ENCODE measurements at regions not wholly inside any gene's neighbourhood (a gene's known extent, or its start where the extent isn't known, plus 50 kb on each side); places are given as distances from the start of the nearest gene placed in this dataset.
"Not testable (repeated sequence)": the region's sequence is repeated elsewhere in the genome, so short reads cannot be mapped to it uniquely, and the experiment has no call there.

GRCh38 chr7:17093461-17093860 lies 205.0 kb upstream of the AHR start:
- no peak overlapping the region for H3K27ac Mint-ChIP-seq
- no peak overlapping the region for H3K4me3 Mint-ChIP-seq
- no peaks in the 10 kb centered on the region for H3K4me1 Mint-ChIP-seq (ENCODE audit: low read depth)
- H3K27me3 Mint-ChIP-seq (ENCODE audit: low read depth) = no peaks in the 10 kb centered on the region
- no peaks in the 10 kb centered on the region for H3K9me3 Mint-ChIP-seq
- no peaks in the 10 kb centered on the region for H3K36me3 Mint-ChIP-seq (ENCODE audit: low read depth)

GRCh38 chr7:17094963-17095574 lies 203.4 kb upstream of the AHR start:
- H3K36me3 Mint-ChIP-seq (ENCODE audit: low read depth) = no peaks in the 10 kb centered on the region
- H3K27ac Mint-ChIP-seq = no peak overlapping the region
- H3K4me3 Mint-ChIP-seq = no peak overlapping the region
- H3K27me3 Mint-ChIP-seq (ENCODE audit: low read depth) = no peaks in the 10 kb centered on the region
- no peaks in the 10 kb centered on the region for H3K9me3 Mint-ChIP-seq
- no peaks in the 10 kb centered on the region for H3K4me1 Mint-ChIP-seq (ENCODE audit: low read depth)

- no peaks in the 10 kb centered on the region for H3K27me3 Mint-ChIP-seq (ENCODE audit: low read depth)
- H3K36me3 Mint-ChIP-seq (ENCODE audit: low read depth) = no peaks in the 10 kb centered on the region
- H3K9me3 Mint-ChIP-seq = no peaks in the 10 kb centered on the region
- H3K27ac Mint-ChIP-seq = no peak overlapping the region
- no peaks in the 10 kb centered on the region for H3K4me1 Mint-ChIP-seq (ENCODE audit: low read depth)
- H3K4me3 Mint-ChIP-seq = no peak overlapping the region
These were observed 202.5 kb upstream of the AHR start for GRCh38 chr7:17095931-17096330.

- peaks cover 4% of the 10 kb centered on the region for H3K9me3 Mint-ChIP-seq
- no peaks in the 10 kb centered on the region for H3K4me1 Mint-ChIP-seq (ENCODE audit: low read depth)
- no peaks in the 10 kb centered on the region for H3K36me3 Mint-ChIP-seq (ENCODE audit: low read depth)
- H3K27ac Mint-ChIP-seq = no peak overlapping the region
- no peaks in the 10 kb centered on the region for H3K27me3 Mint-ChIP-seq (ENCODE audit: low read depth)
- no peak overlapping the region for H3K4me3 Mint-ChIP-seq
These were observed 200.7 kb upstream of the AHR start for GRCh38 chr7:17097668-17098297.

- no peaks in the 10 kb centered on the region for H3K27me3 Mint-ChIP-seq (ENCODE audit: low read depth)
- H3K27ac Mint-ChIP-seq = no peak overlapping the region
- H3K4me1 Mint-ChIP-seq (ENCODE audit: low read depth) = no peaks in the 10 kb centered on the region
- no peak overlapping the region for H3K4me3 Mint-ChIP-seq
- H3K36me3 Mint-ChIP-seq (ENCODE audit: low read depth) = no peaks in the 10 kb centered on the region
- H3K9me3 Mint-ChIP-seq = peaks cover 4% of the 10 kb centered on the region
These were observed 199.9 kb upstream of the AHR start for GRCh38 chr7:17098515-17098914.

GRCh38 chr7:17099083-17099973 lies 199.1 kb upstream of the AHR start:
- Mint-ChIP-seq H3K36me3 (ENCODE audit: low read depth) (no peaks in the 10 kb centered on the region), H3K9me3 (peaks cover 4% of the 10 kb centered on the region), H3K27ac (no peak overlapping the region), H3K4me1 (ENCODE audit: low read depth) (no peaks in the 10 kb centered on the region), H3K27me3 (ENCODE audit: low read depth) (no peaks in the 10 kb centered on the region), H3K4me3 (no peak overlapping the region)

- H3K36me3 Mint-ChIP-seq (ENCODE audit: low read depth); H3K27me3 Mint-ChIP-seq (ENCODE audit: low read depth); H3K4me1 Mint-ChIP-seq (ENCODE audit: low read depth); H3K9me3 Mint-ChIP-seq; H3K4me3 Mint-ChIP-seq; H3K27ac Mint-ChIP-seq: not testable (repeated sequence)
These were observed 198.4 kb upstream of the AHR start for GRCh38 chr7:17099974-17100509.

- H3K4me3 Mint-ChIP-seq = no peak overlapping the region
- H3K27ac Mint-ChIP-seq = no peak overlapping the region
These were observed 197.2 kb upstream of the AHR start for GRCh38 chr7:17101207-17101696.

GRCh38 chr7:17103170-17103569 lies 195.3 kb upstream of the AHR start:
- H3K27me3 Mint-ChIP-seq (ENCODE audit: low read depth) = peaks cover 3% of the 10 kb centered on the region
- no peak overlapping the region for H3K4me3 Mint-ChIP-seq
- H3K4me1 Mint-ChIP-seq (ENCODE audit: low read depth) = no peaks in the 10 kb centered on the region
- H3K36me3 Mint-ChIP-seq (ENCODE audit: low read depth) = peaks cover 2% of the 10 kb centered on the region
- H3K9me3 Mint-ChIP-seq = peaks cover 4% of the 10 kb centered on the region
- H3K27ac Mint-ChIP-seq = no peak overlapping the region

More at GRCh38 chr7:17101207-17101696, 197.2 kb upstream of the AHR start:
- peaks cover 4% of the 10 kb centered on the region for H3K9me3 Mint-ChIP-seq
- no peaks in the 10 kb centered on the region for H3K36me3 Mint-ChIP-seq (ENCODE audit: low read depth)
- H3K4me1 Mint-ChIP-seq (ENCODE audit: low read depth) = no peaks in the 10 kb centered on the region
- H3K27me3 Mint-ChIP-seq (ENCODE audit: low read depth) = peaks cover 3% of the 10 kb centered on the region

GRCh38 chr7:17103984-17104383 lies 194.5 kb upstream of the AHR start:
- Mint-ChIP-seq H3K4me3 (no peak overlapping the region), H3K9me3 (peaks cover 4% of the 10 kb centered on the region), H3K27ac (no peak overlapping the region)

GRCh38 chr7:17104419-17104818 lies 194.0 kb upstream of the AHR start:
- Mint-ChIP-seq H3K4me1 (ENCODE audit: low read depth) (no peaks in the 10 kb centered on the region), H3K9me3 (peaks cover 4% of the 10 kb centered on the region), H3K27me3 (ENCODE audit: low read depth) (peaks cover 3% of the 10 kb centered on the region), H3K36me3 (ENCODE audit: low read depth) (peaks cover 2% of the 10 kb centered on the region), H3K4me3 (no peak overlapping the region), H3K27ac (no peak overlapping the region)

More at GRCh38 chr7:17103984-17104383, 194.5 kb upstream of the AHR start:
- peaks cover 3% of the 10 kb centered on the region for H3K27me3 Mint-ChIP-seq (ENCODE audit: low read depth)
- no peaks in the 10 kb centered on the region for H3K4me1 Mint-ChIP-seq (ENCODE audit: low read depth)
- peaks cover 2% of the 10 kb centered on the region for H3K36me3 Mint-ChIP-seq (ENCODE audit: low read depth)

- H3K4me3 Mint-ChIP-seq = no peak overlapping the region
- H3K27me3 Mint-ChIP-seq (ENCODE audit: low read depth) = peaks cover 3% of the 10 kb centered on the region
- H3K9me3 Mint-ChIP-seq = peaks cover 4% of the 10 kb centered on the region
- no peaks in the 10 kb centered on the region for H3K4me1 Mint-ChIP-seq (ENCODE audit: low read depth)
- peaks cover 2% of the 10 kb centered on the region for H3K36me3 Mint-ChIP-seq (ENCODE audit: low read depth)
- no peak overlapping the region for H3K27ac Mint-ChIP-seq
These were observed 192.8 kb upstream of the AHR start for GRCh38 chr7:17105701-17106100.

GRCh38 chr7:17108049-17108584 lies 190.3 kb upstream of the AHR start:
- H3K36me3 Mint-ChIP-seq (ENCODE audit: low read depth) = peaks cover 4% of the 10 kb centered on the region
- no peaks in the 10 kb centered on the region for H3K4me1 Mint-ChIP-seq (ENCODE audit: low read depth)
- no peak overlapping the region for H3K4me3 Mint-ChIP-seq
- peaks cover 3% of the 10 kb centered on the region for H3K27me3 Mint-ChIP-seq (ENCODE audit: low read depth)
- H3K9me3 Mint-ChIP-seq = no peaks in the 10 kb centered on the region
- H3K27ac Mint-ChIP-seq = no peak overlapping the region

- no peak overlapping the region for H3K27ac Mint-ChIP-seq
- H3K4me3 Mint-ChIP-seq = no peak overlapping the region
- peaks cover 5% of the 10 kb centered on the region for H3K9me3 Mint-ChIP-seq
- no peaks in the 10 kb centered on the region for H3K4me1 Mint-ChIP-seq (ENCODE audit: low read depth)
- peaks cover 3% of the 10 kb centered on the region for H3K27me3 Mint-ChIP-seq (ENCODE audit: low read depth)
- H3K36me3 Mint-ChIP-seq (ENCODE audit: low read depth) = peaks cover 4% of the 10 kb centered on the region
These were observed 189.4 kb upstream of the AHR start for GRCh38 chr7:17109020-17109419.

Measured in T-helper 1 cell treated with Interleukin-12 subunit alpha and Interleukin-12 subunit beta and Interleukin-4 antibody, amounts not matched to agents 30 μg/mL and 1 μg/mL, for 36 hours (primary cell).